Heart right ventricle (tissue), 16 donors: ENCODE measurements at regions not wholly inside any gene's neighbourhood (a gene's known extent, or its start where the extent isn't known, plus 50 kb on each side); places are given as distances from the start of the nearest gene placed in this dataset.

ENCODE experiments used
- ATAC-seq, 8 donors: fragments of 200-7000 bp; cut with Tn5 transposase; one replicate each; pipeline ENCODE4 v1.9.1; 2020; ENCODE audit warnings: mild to moderate bottlenecking in 8 of 8, moderate library complexity in 8 of 8, moderate number of reproducible peaks in 1 of 8
- DNase-seq, 2 donors: peaks; one replicate each; pipeline ENCODE4 v3.0.0-alpha.2; 2020
- H3K27ac ChIP-seq, 10 donors: fragments of 200-600 bp; sonication (generic) in 2 of 10; one replicate each; pipeline versions ENCODE4 v1.5.0 to v1.8.0; 2020 to 2022; ENCODE audit warnings: mild to moderate bottlenecking in 3 of 10
- H3K27me3 ChIP-seq, 7 donors: fragments of 200-600 bp; one replicate each; pipeline ENCODE4 v1.8.0; 2021 to 2022; ENCODE audit warnings: mild to moderate bottlenecking in 2 of 7
- H3K36me3 ChIP-seq, 9 donors: fragments of 200-600 bp; sonication (generic) in 1 of 9; one replicate each; pipeline versions ENCODE4 v1.5.0 to v1.8.0; 2020 to 2022; ENCODE audit warnings: mild to moderate bottlenecking in 2 of 9
- H3K4me1 ChIP-seq, 9 donors: fragments of 200-600 bp; sonication (generic) in 1 of 9; one replicate each; pipeline versions ENCODE4 v1.5.0 to v1.8.0; 2020 to 2022; ENCODE audit warnings: mild to moderate bottlenecking in 4 of 9
- H3K4me3 ChIP-seq, 10 donors: fragments of 200-600 bp; sonication (generic) in 2 of 10; one replicate each; pipeline versions ENCODE4 v1.5.0 to v1.8.0; 2020 to 2022; ENCODE audit warnings: mild to moderate bottlenecking in 7 of 10, moderate library complexity in 2 of 10
- H3K9me3 ChIP-seq, 11 donors: fragments of 200-600 bp in 10 of 11; sonication (generic) in 2 of 11; one replicate each; pipeline versions ENCODE4 v1.5.0 to v1.8.0; 2013 to 2022; ENCODE audit warnings: mild to moderate bottlenecking in 2 of 11, control low read depth in 1 of 11, moderate library complexity in 1 of 11
- CTCF ChIP-seq, 9 donors: fragments of 200-600 bp; sonication (generic) in 2 of 9; IDR thresholded peaks; one replicate each; pipeline versions ENCODE4 v1.5.0 to v1.8.0; 2021 to 2022; ENCODE audit warnings: antibody characterized with exemption in 9 of 9, mild to moderate bottlenecking in 5 of 9, moderate library complexity in 1 of 9
- WGBS, 2 donors: extraction: QIAGEN DNeasy Blood & Tissue Kit; methylation state at CpG; one replicate each; pipeline ENCODE4 v1.1.7; 2013; ENCODE audit warnings: inconsistent platforms in 1 of 2; 5-methylcytosine and 5-hydroxymethylcytosine counted together
- intact Hi-C, 10 donors: fragments of 100-400 bp; cut with DNase I; formaldehyde crosslinking; loops; one replicate each; pipeline versions ENCODE4 v1.11.1 to v1.14.2; 2022
- donor health status: Arrhythmogenic right ventricular cardiomyopathy.
- donor health status: ischemic (EF 13 %, LVEDD 7.1; RV severe dilation, severe dysfunction).
- donor health status: healthy with polysubstance abuse.
- donor health status: DM: no; HTN: yes; CAD: no.
- donor health status: DM: no; HTN: no; CAD: no.
- donor health status: ischemic (EF 25% LVEDD 6.9; RV normal size, moderate dysfunction).
- donor health status: ischemic (EF 25% LVEDD 5.7; RV mildly dilated, moderate dysfunction).
- donor health status: healthy.
- donor health status: DM: yes; HTN: yes; CAD: no.
- donor health status: Ischemic cardiomyopathy.
- donor health status: ischemic (EF 35%, LVEDD 5.7; RV mildly dilated, moderate dysfunction).
- donor health status: nonischemic (EF 11% LVEDD 7.7; RV severe dilation, severe dysfunction).
- donor health status: DM: yes; HTN: yes; CAD: no.
- donor health status: PGD.
- donor health status: ischemic (EF 29% LVEDD 5.4; RV normal size, mild dysfunction).
- donor health status: nonischemic (EF 23%, LVEDD 6.1; RV moderate dilation, normal function).

GRCh38 chr9:13017260-13017659, 242.4 kb downstream of the LURAP1L start:
- Histone ChIP-seq H3K27me3 (no peaks in the 10 kb centered on the region), H3K36me3 (no peaks in the 10 kb centered on the region), H3K9me3 (no peaks in the 10 kb centered on the region), H3K4me1 (no peaks in the 10 kb centered on the region), H3K4me3 (no peak overlapping the region), H3K27ac (no peak overlapping the region)
- ATAC-seq = no peak
- no peak for DNase-seq
- TF ChIP-seq CTCF (IDR thresholded peaks at IDR 0.05) = no peak
- intact Hi-C loops = no loop called here

- H3K4me1 ChIP-seq = no peaks in the 10 kb centered on the region
- no peak overlapping the region for H3K27ac ChIP-seq
- WGBS, 2 donors = 39 to 53% methylated on average over 5 of the region's 5 CpGs
- no peaks in the 10 kb centered on the region for H3K9me3 ChIP-seq
- DNase-seq = no peak
- no peaks in the 10 kb centered on the region for H3K27me3 ChIP-seq
- no peaks in the 10 kb centered on the region for H3K36me3 ChIP-seq
- ATAC-seq = no peak
- intact Hi-C loops = no loop called here
- no peak for TF ChIP-seq CTCF (IDR thresholded peaks at IDR 0.05)
- H3K4me3 ChIP-seq = no peak overlapping the region
These were observed 245.6 kb downstream of the LURAP1L start for GRCh38 chr9:13020146-13021040.

GRCh38 chr9:13022756-13023155, 247.9 kb downstream of the LURAP1L start:
- intact Hi-C loops = no loop called here
- H3K9me3 ChIP-seq = peaks cover 0 to 4% (median 0%) of the 10 kb centered on the region in 11 donors
- 90 to 94% methylated on average over 1 of the region's 1 CpG for WGBS, 2 donors
- no peak for TF ChIP-seq CTCF (IDR thresholded peaks at IDR 0.05)
- H3K4me1 ChIP-seq = no peaks in the 10 kb centered on the region
- no peak overlapping the region for H3K27ac ChIP-seq
- H3K36me3 ChIP-seq = no peaks in the 10 kb centered on the region
- DNase-seq (no peak), ATAC-seq (no peak)
- no peak overlapping the region for H3K4me3 ChIP-seq
- no peaks in the 10 kb centered on the region for H3K27me3 ChIP-seq

- Histone ChIP-seq H3K9me3 (peaks cover 0 to 4% (median 0%) of the 10 kb centered on the region in 11 donors), H3K4me3 (no peak overlapping the region), H3K36me3 (no peaks in the 10 kb centered on the region), H3K27ac (no peak overlapping the region), H3K27me3 (no peaks in the 10 kb centered on the region), H3K4me1 (no peaks in the 10 kb centered on the region)
- no peak for TF ChIP-seq CTCF (IDR thresholded peaks at IDR 0.05)
- ATAC-seq (no peak), DNase-seq (no peak)
- intact Hi-C loops = no loop called here
- 98% methylated on average over 2 of the region's 2 CpGs for WGBS, 2 donors
These were observed 248.7 kb downstream of the LURAP1L start for GRCh38 chr9:13023498-13023897.
